ENCODE measurements at regions not wholly inside any gene's neighbourhood (a gene's known extent, or its start where the extent isn't known, plus 50 kb on each side); places are given as distances from the start of the nearest gene placed in this dataset.

DNA sequence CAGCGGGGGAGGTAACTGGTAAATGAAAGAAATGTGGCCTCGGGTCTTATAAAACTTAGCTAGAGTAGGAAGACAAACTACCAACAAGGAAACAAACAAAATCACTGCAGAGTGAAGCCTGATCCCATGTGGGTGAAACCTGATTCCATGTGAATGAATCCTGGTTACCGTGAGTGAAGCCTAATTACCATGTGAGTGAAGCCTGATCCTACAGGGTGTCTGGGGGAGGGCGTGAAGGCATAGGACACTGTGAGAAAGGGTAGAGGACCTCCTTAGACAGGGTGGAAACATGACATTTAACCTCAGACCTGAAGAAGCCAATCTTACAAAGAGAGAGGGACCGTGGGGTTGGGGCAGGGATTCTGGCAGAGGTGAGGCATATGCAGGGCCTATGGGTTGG, 106.2 kb upstream of the USP47 start:
- no peak for TF ChIP-seq GATA2 (IDR thresholded peaks at IDR 0.05; ENCODE audit: insufficient read depth, insufficient read length, low read depth, low read length)
- TF ChIP-seq, protein P1, sequence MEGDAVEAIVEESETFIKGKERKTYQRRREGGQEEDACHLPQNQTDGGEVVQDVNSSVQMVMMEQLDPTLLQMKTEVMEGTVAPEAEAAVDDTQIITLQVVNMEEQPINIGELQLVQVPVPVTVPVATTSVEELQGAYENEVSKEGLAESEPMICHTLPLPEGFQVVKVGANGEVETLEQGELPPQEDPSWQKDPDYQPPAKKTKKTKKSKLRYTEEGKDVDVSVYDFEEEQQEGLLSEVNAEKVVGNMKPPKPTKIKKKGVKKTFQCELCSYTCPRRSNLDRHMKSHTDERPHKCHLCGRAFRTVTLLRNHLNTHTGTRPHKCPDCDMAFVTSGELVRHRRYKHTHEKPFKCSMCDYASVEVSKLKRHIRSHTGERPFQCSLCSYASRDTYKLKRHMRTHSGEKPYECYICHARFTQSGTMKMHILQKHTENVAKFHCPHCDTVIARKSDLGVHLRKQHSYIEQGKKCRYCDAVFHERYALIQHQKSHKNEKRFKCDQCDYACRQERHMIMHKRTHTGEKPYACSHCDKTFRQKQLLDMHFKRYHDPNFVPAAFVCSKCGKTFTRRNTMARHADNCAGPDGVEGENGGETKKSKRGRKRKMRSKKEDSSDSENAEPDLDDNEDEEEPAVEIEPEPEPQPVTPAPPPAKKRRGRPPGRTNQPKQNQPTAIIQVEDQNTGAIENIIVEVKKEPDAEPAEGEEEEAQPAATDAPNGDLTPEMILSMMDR (IDR thresholded peaks at IDR 0.05; ENCODE audit: extremely low read depth in 1 of 2, insufficient read depth in 1 of 2, low read depth in 1 of 2, low read length in 2 of 2): no peak
- no peak for TF ChIP-seq POLR2AphosphoS5 (IDR thresholded peaks at IDR 0.05; ENCODE audit: insufficient read depth, low read depth, low read length)
- no peak for TF ChIP-seq FOS (IDR thresholded peaks at IDR 0.05; ENCODE audit: borderline replicate concordance, insufficient read depth, low read length)
- no peak for TF ChIP-seq POLR2A (IDR thresholded peaks at IDR 0.05; ENCODE audit: low read depth, low read length)
- TF ChIP-seq EZH2 (IDR thresholded peaks at IDR 0.05; ENCODE audit: borderline replicate concordance, low read depth, low read length, severe bottlenecking): no peak

Measured in endothelial cell of umbilical vein (primary cell).